K562 (cell line): ENCODE measurements at regions not wholly inside any gene's neighbourhood (a gene's known extent, or its start where the extent isn't known, plus 50 kb on each side); places are given as distances from the start of the nearest gene placed in this dataset.

Source experiments
- E4F1 ChIP-seq: fragments of 250-450 bp; sonication (Bioruptor Pico); IDR thresholded peaks from 2 replicates; pipeline ENCODE4 v1.5.0; 2021; ENCODE audit warnings: mild to moderate bottlenecking, borderline replicate concordance
- SRF ChIP-seq, 2 experiments: fragments of 250-450, 450-650 bp in 1 of 2; sonication (Bioruptor Pico) in 1 of 2; sonication (generic) in 1 of 2; formaldehyde crosslinking; IDR thresholded peaks; 2 replicates each; pipeline versions ENCODE4 v1.5.0 to v1.5.1; 2020 to 2022; ENCODE audit warnings: mild to moderate bottlenecking in 1 of 2, missing genetic modification reagents in 1 of 2
- TF ChIP-seq, protein P1 (sequence below), 3 experiments: IDR thresholded peaks in 2 of 3; conservative IDR thresholded peaks in 1 of 3; 2 replicates each; pipeline ENCODE4 v1.5.1; 2011 to 2012; ENCODE audit warnings: low read length in 3 of 3, mild to moderate bottlenecking in 3 of 3, control low read depth in 2 of 3, improper control_type of control experiment in 1 of 3, inconsistent platforms in 1 of 3, low read depth in 1 of 3, mixed read lengths in 1 of 3, moderate library complexity in 1 of 3; ENCODE audit not compliant: insufficient read depth in 2 of 3

DNA sequence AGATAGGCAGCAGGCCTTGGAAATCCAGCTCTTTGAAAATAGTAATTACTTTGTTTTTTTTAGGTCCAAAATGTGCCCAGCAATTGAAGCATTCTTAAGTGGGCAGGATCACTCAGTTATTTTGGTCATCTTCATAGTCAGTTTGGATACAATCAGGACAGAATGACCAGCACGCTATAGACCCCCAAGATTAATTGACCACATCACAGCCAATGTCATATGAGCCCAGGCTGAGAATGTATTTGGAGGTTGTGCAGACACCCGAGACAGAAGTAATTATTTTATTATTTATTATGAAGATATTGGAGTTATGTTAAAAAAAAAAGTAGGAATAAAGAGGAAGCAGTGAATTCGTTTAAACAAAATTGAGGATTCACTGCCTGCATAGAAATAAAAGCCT is 93.3 kb upstream of the PFKP start:
- TF ChIP-seq, protein P1, sequence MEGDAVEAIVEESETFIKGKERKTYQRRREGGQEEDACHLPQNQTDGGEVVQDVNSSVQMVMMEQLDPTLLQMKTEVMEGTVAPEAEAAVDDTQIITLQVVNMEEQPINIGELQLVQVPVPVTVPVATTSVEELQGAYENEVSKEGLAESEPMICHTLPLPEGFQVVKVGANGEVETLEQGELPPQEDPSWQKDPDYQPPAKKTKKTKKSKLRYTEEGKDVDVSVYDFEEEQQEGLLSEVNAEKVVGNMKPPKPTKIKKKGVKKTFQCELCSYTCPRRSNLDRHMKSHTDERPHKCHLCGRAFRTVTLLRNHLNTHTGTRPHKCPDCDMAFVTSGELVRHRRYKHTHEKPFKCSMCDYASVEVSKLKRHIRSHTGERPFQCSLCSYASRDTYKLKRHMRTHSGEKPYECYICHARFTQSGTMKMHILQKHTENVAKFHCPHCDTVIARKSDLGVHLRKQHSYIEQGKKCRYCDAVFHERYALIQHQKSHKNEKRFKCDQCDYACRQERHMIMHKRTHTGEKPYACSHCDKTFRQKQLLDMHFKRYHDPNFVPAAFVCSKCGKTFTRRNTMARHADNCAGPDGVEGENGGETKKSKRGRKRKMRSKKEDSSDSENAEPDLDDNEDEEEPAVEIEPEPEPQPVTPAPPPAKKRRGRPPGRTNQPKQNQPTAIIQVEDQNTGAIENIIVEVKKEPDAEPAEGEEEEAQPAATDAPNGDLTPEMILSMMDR (IDR thresholded peaks at IDR 0.05 in 2 of 3, conservative IDR thresholded peaks at IDR 0.05 in 1 of 3; ENCODE audit: insufficient read depth in 2 of 3, low read depth in 1 of 3, low read length in 3 of 3): no peak
- TF ChIP-seq SRF (CRISPR knock-in tag; IDR thresholded peaks at IDR 0.05): no peak
- no peak for TF ChIP-seq E4F1 (CRISPR knock-in tag)
